GM19351 (cell line): ENCODE measurements at regions not wholly inside any gene's neighbourhood (a gene's known extent, or its start where the extent isn't known, plus 50 kb on each side); places are given as distances from the start of the nearest gene placed in this dataset.

Experiments used
- ATAC-seq: cut with Tn5 transposase; IDR thresholded peaks from one replicate; pipeline ENCODE4 v1.9.1; 2021; ENCODE audit warnings: mild to moderate bottlenecking, moderate library complexity; ENCODE audit not compliant: unreplicated experiment

DNA sequence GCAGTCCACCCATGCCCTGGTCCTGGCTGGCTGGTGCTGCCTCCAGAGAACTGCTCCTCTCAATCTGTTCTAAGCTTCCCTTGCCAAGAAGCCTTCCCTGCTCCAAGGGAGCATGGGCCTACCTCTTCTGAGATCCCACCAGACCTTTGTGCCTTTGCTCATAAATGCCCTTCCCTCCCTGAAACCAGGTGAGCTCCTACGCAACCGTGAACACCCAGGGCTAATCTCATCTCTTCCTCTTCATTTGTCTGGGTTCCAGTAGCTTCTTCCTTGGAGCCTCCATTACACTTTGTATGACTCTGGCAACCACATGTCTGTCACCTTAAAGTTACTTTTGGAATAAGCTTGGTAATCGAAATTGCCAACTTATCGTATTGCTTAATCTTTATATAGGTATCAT is 270.6 kb downstream of the PBX3 start:
- no peak for ATAC-seq

DNA sequence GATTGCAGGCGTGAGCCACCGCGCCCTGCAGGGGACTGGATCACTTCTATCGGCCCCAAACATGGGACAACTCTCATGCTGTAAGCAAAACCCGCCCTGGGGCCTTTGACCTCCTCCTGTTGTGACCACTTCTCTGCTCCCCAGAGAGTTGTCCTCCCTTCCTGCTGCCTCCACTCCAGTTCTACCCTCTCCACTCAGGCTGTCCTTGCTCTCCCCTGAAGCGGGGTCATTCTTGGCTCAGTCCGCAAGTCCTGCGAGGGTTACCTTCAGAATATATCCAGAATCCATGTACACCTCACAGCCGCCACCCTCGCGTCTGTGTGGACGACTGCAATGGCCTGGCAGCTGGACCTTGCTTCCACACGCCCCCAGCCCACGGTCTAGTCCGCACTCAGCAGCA is 273.7 kb downstream of the PBX3 start:
- no peak for ATAC-seq

DNA sequence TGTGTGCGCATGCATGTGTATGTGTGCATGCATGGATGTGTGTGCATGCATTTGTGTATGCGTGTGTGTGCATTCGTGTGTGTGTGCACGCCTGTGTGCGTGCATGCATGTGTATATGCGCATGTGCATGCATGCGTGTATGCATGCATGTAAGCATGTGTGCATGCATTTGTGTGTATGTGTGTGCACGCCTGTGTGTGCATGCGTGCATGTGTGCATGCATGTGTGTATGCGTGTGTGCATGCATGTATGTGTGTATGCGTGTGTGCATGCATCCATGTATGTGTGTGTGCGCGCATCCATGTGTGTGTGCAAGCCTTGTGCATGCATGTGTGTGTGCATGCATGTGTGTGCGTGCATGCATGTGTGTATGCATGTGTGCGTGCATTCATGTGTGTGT is 276.8 kb downstream of the PBX3 start:
- ATAC-seq = no peak

DNA sequence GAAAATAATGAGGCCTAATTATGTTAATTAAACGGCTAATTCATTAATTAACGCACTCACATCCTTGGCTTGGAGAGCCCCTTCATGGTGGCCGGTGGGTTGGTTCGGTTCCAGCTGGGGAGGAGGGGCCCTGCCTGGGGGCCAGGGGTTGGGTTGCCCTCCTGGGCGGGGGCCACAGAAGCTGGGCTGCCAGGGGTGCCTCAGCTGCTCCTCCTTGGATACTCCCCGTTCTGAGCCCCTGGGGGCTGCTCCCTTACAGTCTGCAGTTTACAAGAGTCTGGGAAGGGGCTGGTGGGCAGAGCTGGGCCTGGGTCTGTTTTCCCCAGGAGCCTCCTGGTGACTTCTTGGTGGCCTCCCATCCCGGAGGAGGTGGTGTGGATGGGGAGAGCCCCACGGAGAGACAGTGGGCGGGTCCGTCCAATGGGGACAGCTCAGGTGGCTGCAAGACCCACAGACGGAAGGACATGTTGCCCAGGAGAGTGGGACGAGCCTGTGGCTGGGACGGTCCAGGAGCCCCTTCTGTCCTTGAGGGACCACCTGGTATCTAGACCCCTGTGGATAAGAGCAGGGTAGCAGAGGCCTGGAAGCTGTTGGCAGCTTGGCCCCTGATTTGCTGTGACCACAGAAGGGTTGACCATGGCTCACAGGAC is 277.5 kb downstream of the PBX3 start:
- no peak for ATAC-seq

DNA sequence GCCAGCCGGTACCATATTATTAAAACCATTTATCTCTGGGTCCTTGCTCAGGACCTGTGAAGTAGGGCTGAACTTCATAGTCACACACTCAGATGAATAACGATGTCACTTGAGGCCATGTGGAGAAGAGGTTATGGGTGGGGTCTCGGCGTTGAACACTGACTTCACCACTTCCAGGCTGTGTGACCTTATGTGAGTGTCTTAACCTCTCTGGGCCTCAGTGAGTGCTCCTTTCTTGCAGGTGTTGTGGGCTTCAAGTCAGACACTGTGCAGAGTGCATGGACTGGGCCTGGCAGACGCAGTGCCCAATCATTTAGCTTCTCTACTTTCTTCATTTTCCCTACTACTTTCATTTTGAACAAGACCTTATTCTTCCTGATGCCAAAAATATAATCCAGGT is 278.8 kb downstream of the PBX3 start:
- ATAC-seq = no peak

DNA sequence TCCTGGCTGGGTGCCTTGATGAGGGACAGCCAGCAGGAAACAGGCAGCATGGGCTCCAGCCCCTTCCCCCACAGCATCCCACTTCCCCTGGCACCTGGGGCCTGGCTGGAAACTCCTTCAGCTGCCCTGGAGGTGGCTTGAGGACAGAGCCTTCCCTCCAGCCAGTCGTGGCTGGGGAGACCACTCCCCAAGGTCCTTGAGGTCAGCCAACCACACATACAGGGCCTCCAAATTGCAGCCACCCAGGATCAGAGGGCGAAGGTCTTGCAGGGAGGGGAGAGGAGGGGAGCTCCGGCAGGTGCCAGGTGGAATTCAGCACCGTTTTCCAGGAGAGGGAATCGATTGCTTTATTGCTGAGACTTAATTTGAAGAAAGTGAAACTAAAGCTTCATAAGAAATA is 280.4 kb downstream of the PBX3 start:
- ATAC-seq = no peak

DNA sequence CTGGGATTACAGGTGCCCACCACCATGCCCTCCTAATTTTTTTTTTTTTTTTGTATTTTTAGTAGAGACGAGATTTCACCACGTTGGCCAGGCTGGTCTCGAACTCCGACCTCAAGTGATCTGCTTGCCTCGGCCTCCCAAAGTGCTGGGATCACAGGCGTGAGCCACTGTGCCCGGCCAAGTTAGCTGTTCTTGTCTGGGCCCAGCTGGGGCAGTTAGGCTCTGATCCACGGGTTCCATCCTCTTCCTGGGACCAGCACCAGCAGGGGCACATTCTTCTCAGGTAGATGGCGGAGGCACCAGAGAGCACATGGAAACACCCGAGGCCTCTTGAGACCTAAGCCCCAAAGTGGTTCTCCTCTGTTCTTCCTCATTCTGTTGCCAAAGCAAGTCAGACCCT is 281.6 kb downstream of the PBX3 start:
- no peak for ATAC-seq

DNA sequence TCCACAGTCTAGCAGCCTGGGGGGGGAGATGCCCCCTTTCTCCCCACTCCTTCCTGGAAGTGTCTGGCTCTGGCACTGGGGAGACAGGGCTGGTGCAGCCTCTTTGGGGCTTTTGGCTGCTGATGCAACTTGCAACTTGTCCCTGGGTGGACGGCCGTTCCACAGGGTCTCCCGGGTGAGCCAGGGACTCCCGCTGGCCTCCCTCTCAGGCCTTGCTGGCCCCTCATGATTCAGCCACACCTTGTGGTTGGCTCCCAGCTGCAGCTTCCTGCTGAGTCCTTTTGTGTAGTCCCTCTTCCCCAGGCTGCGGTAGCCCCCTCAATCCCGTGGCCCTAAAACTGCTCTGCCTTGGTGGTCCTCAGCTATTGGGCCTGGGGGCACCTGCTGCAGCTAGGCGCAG is 283.5 kb downstream of the PBX3 start:
- ATAC-seq = no peak

DNA sequence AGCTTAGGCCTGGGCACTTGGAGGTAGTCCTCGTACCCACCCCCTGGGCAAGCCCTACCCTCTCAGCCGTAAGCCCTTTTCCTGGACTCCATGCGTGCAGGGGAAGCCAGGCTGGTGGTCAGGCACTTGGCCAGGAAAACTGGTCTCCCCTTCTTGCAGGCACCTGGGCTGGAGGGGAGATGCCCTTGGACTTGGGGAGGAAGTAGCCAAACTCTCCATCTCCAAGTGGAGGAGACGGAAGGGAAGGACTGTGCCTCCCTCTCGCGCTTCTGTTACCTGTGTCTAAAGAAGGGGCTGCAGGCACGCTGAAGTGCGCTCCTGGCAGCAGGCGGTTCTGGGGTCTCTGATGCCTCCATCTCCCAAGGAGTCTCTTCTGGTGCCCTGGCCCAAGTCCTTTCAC is 283.9 kb downstream of the PBX3 start:
- ATAC-seq = no peak

DNA sequence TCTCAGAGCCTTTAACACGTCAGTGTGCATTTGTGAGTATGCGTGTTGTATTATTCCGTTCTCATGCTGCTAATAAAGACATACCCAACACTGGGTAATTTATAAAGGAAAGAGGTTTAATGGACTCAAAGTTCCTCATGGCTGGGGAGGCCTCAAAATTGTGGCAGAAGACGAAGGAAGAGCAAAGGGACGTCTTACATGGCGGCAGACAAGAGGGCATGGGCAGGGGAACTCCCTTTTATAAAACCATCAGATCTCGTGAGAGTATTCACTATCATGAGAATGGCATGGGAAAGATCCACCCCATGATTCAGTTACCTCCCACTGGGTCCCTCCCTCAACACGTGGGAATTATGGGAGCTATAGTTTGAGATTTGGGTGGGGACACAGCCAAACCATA is 285.0 kb downstream of the PBX3 start:
- no peak for ATAC-seq

DNA sequence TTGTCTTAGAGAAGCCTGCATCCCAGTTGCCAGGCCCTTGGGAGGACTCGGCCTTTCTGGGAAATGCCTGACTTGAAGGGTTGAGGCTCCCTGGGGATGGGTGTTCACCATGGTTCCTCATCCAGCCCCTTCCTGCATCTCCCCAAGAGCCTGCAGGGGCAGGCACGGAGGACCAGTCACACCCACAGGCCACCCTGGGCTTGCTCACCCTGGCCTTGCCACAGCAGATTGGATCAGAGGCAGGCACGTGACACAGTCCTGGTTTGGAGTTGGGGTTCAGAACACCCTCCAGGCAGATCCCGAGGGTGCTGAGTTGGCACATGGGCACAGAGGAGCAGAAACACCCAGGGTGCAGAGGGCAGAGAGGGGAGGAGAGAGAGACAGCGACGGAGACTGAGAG is 286.1 kb downstream of the PBX3 start:
- no peak for ATAC-seq

DNA sequence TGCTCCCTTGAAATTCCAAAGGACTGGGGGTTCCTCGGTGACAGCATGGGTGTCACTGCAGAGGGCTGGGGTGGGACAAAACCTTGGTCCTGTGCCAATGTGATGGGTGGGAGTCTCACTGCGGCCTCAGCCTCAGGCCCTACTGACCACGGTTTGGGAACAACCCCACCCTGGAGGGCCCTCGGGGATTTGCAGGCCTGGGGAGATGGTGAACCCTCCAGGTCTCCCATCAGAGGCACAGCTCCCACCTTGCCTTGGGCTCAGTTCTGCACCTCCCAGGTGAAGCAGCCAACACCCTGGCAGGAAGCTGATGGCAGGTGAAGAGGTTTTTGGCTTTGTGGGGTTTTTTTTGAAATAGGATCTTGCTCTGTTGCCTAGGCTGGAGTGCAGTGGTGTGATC is 286.8 kb downstream of the PBX3 start:
- no peak for ATAC-seq

DNA sequence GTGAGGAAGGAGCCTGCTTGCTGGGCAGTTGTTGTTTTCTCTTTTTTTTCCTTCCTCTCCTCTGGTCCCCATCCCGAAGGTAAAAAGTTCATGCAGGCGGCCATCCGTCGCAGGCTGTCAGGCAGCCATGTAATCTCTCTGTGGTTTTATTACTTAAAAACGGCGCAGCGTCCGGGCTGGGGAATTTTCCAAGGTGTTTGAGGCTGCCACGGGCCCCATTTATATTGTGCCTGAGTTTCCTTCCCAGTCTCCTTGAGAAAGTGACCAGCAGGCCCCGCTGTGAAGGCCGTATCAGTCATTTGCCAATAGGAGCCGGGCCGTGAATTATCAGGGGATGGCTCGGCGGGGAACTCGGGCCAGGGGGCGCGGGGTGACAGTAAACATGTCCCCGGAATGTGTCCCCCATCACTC is 289.7 kb downstream of the PBX3 start:
- ATAC-seq = no peak

DNA sequence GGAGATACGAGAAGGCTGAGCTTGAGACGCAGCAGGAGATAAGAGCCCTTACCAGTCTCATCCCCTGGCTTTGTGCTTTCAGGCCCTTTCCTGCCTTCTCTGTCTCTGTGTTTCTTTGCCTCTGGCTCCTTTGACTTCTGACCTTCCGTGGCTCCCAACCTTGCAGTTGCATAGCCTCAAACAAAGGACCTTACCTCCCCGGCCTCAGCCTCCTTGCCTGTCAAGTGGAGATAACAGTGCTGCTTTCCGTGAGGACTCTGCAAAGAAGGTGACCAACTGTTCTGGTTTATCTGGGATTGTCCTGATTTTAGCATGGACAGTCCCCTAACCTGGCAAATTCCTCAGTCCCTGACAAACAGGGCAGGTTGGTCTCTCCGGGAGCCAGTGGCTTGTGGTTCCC is 287.8 kb upstream of the MVB12B start:
- ATAC-seq = no peak

DNA sequence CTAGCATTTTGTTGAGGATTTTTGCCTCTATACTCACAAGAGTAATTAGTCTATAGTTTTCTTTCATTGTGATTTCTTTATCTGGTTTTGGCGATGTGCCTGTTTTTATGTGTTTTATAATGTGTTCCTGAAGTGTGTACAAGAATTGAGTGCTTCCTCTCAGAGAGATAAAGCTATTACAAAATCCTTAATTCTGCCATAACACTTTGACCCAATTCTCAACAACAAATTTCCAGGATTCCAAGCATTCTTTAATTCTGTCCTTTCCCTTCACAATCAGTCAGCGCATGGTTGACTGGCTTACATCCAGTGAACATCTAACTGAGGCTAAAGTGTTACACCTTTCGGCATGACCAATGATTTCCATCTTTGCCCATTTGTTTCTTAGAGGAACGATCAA is 282.9 kb upstream of the MVB12B start:
- no peak for ATAC-seq

DNA sequence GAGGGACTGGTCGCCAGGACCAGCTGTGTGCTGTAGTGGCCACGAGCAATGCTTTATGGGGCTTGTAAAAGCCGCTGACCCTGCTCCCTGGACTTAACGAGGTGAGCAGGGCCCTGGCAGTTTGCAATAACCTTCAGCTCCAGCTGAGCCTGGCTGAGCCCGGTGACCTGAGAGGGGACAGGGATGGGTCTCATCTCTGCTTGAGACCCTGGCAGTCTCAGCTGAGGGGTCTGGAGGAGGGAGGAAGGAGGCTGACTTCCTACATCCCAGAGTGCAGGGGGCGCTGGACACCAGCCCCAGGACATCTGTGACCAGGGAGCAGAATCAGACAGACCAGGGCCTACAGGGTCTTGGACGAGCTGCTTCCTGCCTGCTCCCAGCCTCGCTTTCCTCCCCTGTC is 277.5 kb upstream of the MVB12B start:
- no peak for ATAC-seq

DNA sequence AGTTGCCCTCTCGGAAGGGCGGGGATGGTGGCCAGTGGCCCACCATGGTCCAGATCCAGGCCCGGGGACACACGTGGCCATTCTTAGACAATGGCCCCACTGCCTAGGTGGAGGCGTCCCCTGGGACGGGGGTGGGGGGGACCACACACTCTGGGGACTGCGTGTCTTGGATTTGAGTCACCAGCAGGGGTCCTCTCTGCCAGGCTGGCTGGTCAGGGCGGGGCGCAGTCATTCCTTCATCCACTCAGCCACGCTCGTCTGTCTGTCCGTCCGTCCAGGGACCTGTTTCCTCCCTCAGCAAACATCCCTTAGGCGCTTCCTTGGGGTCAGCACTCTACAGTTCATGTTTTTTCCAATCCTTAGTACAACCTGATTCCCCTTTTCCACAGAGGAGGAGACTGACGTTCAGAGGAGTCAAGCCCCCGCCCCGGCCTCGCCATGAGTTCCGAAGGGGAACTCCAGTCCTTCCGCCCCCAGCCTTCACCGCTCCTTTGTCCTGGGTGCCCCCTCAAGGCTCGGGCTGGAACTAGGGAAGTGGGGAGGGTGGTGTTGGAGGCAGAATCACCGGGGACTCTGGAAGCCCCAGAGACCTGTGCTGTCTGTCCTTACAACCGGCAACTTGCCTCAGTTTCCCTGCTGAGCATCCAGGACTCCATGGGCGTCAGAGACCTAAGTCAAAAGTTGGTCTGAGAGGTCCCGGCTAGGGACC is 276.6 kb upstream of the MVB12B start:
- no peak for ATAC-seq

DNA sequence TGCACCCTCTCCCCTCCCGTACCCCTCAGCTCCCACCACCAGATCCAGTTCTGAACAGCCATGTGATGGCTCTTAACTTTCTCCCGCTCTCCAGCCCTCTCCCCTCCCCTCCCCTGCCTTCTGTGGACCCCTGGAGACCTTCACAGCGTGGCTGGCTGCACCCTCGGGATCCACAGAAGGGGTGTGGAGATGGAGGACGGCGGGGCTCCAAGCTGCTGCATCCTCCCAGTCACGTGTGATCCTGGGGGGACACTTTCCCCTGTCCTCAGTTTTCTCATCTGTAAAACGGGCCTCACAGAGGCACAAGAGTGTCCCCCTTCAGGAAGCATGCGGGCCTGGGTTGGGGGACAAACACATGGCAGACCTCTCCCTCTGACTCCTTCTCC is 276.0 kb upstream of the MVB12B start:
- ATAC-seq = no peak

DNA sequence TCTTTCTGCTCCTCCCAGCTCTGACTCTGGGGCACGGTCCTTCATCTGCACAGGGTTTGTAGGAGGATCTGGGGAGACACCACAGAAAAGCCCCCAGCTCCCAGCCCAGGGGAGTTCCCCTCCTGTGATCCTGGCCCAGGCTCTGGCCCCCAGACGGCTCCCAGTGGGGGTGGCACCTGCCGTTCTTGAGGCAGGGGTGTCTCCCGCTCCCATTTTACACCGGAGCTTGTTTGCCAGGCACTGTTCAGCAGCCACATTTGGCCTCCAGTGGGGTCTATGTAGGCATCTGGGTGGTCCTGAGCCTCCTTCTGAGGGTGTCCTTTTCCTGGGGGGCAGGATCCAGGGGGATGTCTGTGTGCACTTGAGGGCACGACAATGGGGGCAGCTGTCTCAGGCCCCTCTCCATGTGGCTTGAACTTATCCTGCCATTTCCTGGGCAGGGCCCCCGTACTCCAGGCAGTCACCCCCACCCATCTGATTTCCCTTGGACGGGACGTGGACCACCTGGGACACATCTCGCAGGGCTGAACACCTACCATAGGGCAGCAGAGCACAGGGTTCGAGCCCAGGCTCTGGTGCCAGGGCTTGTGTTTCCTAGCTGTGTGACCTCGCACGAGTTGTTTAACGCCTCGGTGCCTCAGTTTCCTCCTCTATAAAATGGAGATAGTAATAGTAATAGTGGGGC is 275.0 kb upstream of the MVB12B start:
- no peak for ATAC-seq

DNA sequence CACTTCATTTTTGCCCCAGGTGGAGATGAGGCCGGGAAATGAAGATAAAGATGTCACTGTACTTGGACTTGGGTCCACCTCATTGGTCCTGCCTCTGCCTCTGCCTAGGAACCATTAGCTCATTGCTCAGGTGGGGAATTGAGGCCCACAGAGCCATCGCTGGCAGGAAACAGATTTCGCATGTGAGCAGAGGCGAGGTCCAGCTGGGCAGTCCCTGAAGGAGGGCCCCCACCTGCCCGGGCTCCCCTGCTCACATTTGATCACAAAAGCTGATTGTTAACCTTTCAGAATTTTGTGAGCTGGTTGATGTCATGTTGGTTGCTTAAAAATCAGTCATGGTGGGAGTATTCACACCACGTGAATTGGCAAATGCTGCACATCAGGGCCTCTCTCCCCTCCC is 273.8 kb upstream of the MVB12B start:
- no peak for ATAC-seq

DNA sequence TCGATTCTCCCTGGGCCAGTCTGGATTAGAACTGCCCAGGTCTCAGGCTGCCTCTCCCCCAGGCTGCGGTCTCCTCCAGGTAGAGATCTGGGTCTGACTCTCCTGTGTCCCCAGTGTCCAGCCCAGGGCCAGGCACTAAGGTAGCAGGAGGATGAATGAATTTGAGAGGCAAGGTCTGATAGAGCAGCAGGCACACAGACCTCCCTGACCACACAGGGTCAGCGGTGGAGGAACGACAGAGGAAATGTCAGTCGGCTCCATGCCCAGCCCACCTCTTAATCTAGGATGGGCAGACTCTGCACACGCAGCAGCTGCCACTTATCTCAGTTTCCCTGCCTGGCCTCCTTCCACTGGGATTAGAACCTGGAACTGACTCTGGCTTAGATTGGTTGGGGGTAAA is 272.7 kb upstream of the MVB12B start:
- no peak for ATAC-seq

DNA sequence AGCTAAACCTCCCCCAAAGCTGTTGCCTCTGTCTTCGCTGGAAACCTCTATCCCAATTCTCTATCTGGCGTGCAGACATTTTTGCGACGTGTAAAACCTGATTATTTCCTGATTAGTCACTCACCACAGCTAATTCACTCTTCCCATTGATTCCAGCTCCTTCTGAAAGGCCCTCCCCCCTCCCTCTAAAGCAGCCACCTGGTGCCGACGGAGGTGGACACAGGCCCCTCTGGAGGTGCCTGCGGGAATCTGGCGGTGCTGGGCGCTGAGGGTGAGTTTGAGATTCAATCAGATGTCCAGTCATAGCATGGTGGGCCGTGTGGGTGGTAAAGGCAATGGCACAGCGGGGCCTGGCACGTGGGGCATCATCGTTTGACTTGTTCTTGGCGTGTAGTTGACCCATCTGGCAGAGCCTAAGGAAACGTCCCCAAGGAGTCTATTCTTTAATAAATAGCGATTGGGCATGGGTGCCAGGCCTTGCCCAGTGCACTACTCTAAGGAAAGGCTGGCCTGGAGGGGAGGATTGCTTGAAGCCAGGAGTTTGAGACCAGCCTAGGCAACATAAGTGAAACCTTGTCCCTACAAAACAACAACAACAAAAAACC is 271.1 kb upstream of the MVB12B start:
- no peak for ATAC-seq
